ENCODE measurements at regions not wholly inside any gene's neighbourhood (a gene's known extent, or its start where the extent isn't known, plus 50 kb on each side); places are given as distances from the start of the nearest gene placed in this dataset.
A peak's percentile ranks its signal among the peaks of the same experiment; 100 is the strongest.

DNA sequence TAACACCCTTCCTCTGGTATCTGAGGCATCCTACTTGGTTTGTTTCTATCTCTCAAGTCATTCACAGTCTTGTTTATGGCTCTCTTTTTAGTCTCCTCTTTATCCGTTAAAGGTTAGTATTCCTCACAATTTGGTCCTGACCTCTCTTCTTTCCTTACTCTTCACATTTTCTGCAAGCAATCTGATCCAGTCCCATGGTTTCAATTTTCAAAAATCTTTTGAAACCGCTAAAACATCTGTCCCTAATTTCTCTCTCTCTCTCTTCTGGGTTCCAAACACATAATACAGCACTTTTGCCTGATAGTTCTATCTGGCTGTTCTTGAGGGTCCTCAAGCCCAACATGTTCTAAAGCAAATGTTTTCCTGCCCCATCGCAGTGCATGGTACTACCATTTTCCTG, 149.0 kb downstream of the SERPINI1 start:
- H3K36me3 ChIP-seq (ENCODE audit: insufficient read depth, low read length) = no peaks in the 10 kb centered on the region
- H3F3A ChIP-seq (ENCODE audit: low read depth) = no peaks in the 10 kb centered on the region
- no peaks in the 10 kb centered on the region for H3K79me2 ChIP-seq (ENCODE audit: insufficient read depth, low read length)
- no peaks in the 10 kb centered on the region for H4K20me1 ChIP-seq (ENCODE audit: insufficient read depth, low read length, poor library complexity, severe bottlenecking)
- no peak overlapping the region for H2AFZ ChIP-seq (ENCODE audit: low read length)
- no peak overlapping the region for H3K9ac ChIP-seq (ENCODE audit: low read depth, low read length, poor library complexity, severe bottlenecking)
- H3K4me2 ChIP-seq (ENCODE audit: low read depth, low read length, poor library complexity, severe bottlenecking) = no peak overlapping the region
- no peaks in the 10 kb centered on the region for H3K9me3 ChIP-seq (ENCODE audit: insufficient read depth, low read depth, low read length)
- no peak overlapping the region for H3K4me3 ChIP-seq (ENCODE audit: low read length, poor library complexity, severe bottlenecking)
- TF ChIP-seq EZH2phosphoT487 (IDR thresholded peaks at IDR 0.05; ENCODE audit: borderline replicate concordance) = no peak
- TF ChIP-seq, protein P1, sequence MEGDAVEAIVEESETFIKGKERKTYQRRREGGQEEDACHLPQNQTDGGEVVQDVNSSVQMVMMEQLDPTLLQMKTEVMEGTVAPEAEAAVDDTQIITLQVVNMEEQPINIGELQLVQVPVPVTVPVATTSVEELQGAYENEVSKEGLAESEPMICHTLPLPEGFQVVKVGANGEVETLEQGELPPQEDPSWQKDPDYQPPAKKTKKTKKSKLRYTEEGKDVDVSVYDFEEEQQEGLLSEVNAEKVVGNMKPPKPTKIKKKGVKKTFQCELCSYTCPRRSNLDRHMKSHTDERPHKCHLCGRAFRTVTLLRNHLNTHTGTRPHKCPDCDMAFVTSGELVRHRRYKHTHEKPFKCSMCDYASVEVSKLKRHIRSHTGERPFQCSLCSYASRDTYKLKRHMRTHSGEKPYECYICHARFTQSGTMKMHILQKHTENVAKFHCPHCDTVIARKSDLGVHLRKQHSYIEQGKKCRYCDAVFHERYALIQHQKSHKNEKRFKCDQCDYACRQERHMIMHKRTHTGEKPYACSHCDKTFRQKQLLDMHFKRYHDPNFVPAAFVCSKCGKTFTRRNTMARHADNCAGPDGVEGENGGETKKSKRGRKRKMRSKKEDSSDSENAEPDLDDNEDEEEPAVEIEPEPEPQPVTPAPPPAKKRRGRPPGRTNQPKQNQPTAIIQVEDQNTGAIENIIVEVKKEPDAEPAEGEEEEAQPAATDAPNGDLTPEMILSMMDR (conservative IDR thresholded peaks at IDR 0.05; ENCODE audit: low read length) = no peak
- peaks cover 4% of the 10 kb centered on the region for H3K4me1 ChIP-seq (ENCODE audit: insufficient read depth, low read length, poor library complexity, severe bottlenecking)
- no peaks in the 10 kb centered on the region for H3K9me2 ChIP-seq (replicated peaks; ENCODE audit: low read depth, low read length)
- no peaks in the 10 kb centered on the region for H3K27me3 ChIP-seq (ENCODE audit: insufficient read depth, low read length, poor library complexity, severe bottlenecking)

DNA sequence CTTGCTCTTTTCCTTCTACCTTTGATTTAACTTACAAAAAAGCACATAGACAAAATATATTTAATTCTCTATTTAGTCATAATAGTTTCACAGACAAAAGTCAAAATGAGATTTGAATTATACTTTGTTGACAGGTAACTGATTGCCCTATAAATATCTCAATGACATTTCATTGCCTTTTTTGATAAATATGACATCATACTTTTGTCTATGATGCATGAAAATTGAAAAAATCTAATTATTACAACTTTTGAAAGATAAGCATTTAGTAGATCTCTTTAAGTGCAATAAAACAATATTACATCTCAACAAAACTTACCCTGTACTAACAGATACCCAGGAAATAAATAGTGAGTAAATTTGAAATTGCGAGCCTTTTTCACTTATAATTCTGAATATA, 147.9 kb downstream of the SERPINI1 start:
- Histone ChIP-seq H3K27me3 (ENCODE audit: insufficient read depth, low read length, poor library complexity, severe bottlenecking) (no peaks in the 10 kb centered on the region), H3K4me1 (ENCODE audit: insufficient read depth, low read length, poor library complexity, severe bottlenecking) (peaks cover 4% of the 10 kb centered on the region), H3K9me3 (ENCODE audit: insufficient read depth, low read depth, low read length) (no peaks in the 10 kb centered on the region), H4K20me1 (ENCODE audit: insufficient read depth, low read length, poor library complexity, severe bottlenecking) (no peaks in the 10 kb centered on the region), H3K9ac (ENCODE audit: low read depth, low read length, poor library complexity, severe bottlenecking) (no peak overlapping the region), H3K9me2 (replicated peaks; ENCODE audit: low read depth, low read length) (no peaks in the 10 kb centered on the region), H3K79me2 (ENCODE audit: insufficient read depth, low read length) (no peaks in the 10 kb centered on the region), H3K36me3 (ENCODE audit: insufficient read depth, low read length) (no peaks in the 10 kb centered on the region), H3K4me3 (ENCODE audit: low read length, poor library complexity, severe bottlenecking) (no peak overlapping the region), H3F3A (ENCODE audit: low read depth) (no peaks in the 10 kb centered on the region), H3K4me2 (ENCODE audit: low read depth, low read length, poor library complexity, severe bottlenecking) (no peak overlapping the region), H2AFZ (ENCODE audit: low read length) (no peak overlapping the region)
- TF ChIP-seq, protein P1 (conservative IDR thresholded peaks at IDR 0.05; ENCODE audit: low read length) = no peak
- TF ChIP-seq EZH2phosphoT487 (IDR thresholded peaks at IDR 0.05; ENCODE audit: borderline replicate concordance) = no peak

DNA sequence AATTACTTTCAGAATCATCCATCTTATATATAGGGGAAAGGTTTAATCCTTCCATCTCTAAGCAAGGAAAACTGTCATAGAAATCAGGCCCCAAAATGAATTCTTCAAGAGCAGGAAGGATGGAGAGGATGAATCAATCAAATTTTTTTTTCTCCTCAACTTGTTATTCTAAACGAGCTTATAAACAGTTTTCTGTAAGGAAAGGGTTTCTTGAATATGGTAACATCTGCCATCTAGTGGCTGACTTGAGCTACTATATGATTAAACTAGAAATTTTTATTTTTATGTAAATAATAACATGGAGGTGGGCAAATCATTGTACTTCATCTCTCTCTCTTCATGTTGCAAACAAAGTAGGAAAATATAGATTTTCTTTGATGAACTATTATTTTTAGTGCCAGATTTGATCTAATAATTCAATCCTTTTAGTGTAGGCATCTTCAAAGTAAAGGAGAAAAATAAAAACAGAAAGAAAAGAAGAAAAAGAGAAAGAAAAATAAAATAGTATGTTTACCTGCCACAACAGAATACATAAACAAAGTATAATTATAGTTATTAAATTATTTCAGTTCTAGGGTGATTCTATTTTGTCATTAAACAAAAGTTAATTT, 146.6 kb downstream of the SERPINI1 start:
- no peaks in the 10 kb centered on the region for H3K27me3 ChIP-seq (ENCODE audit: insufficient read depth, low read length, poor library complexity, severe bottlenecking)
- no peaks in the 10 kb centered on the region for H3K9me3 ChIP-seq (ENCODE audit: insufficient read depth, low read depth, low read length)
- H3K36me3 ChIP-seq (ENCODE audit: insufficient read depth, low read length) = no peaks in the 10 kb centered on the region
- no peaks in the 10 kb centered on the region for H4K20me1 ChIP-seq (ENCODE audit: insufficient read depth, low read length, poor library complexity, severe bottlenecking)
- H3K9me2 ChIP-seq (replicated peaks; ENCODE audit: low read depth, low read length) = no peaks in the 10 kb centered on the region
- peaks cover 4% of the 10 kb centered on the region for H3K4me1 ChIP-seq (ENCODE audit: insufficient read depth, low read length, poor library complexity, severe bottlenecking)
- peak overlapping the region; percentile 68 for H3K4me2 ChIP-seq (ENCODE audit: low read depth, low read length, poor library complexity, severe bottlenecking)
- H2AFZ ChIP-seq (ENCODE audit: low read length) = peak overlapping the region; percentile 75
- peak overlapping the region; percentile 53 for H3K4me3 ChIP-seq (ENCODE audit: low read length, poor library complexity, severe bottlenecking)
- no peak for TF ChIP-seq EZH2phosphoT487 (IDR thresholded peaks at IDR 0.05; ENCODE audit: borderline replicate concordance)
- TF ChIP-seq, protein P1 (conservative IDR thresholded peaks at IDR 0.05; ENCODE audit: low read length) = peak; percentile 73
- H3K79me2 ChIP-seq (ENCODE audit: insufficient read depth, low read length) = no peaks in the 10 kb centered on the region
- no peaks in the 10 kb centered on the region for H3F3A ChIP-seq (ENCODE audit: low read depth)
- no peak overlapping the region for H3K9ac ChIP-seq (ENCODE audit: low read depth, low read length, poor library complexity, severe bottlenecking)

Measured in Loucy (cell line).